ENCODE measurements at regions not wholly inside any gene's neighbourhood (a gene's known extent, or its start where the extent isn't known, plus 50 kb on each side); places are given as distances from the start of the nearest gene placed in this dataset.
"Not testable (repeated sequence)": the region's sequence is repeated elsewhere in the genome, so short reads cannot be mapped to it uniquely, and the experiment has no call there.

GRCh38 chr12:84502907-84503787, 409.5 kb downstream of the SLC6A15 start:
- Mint-ChIP-seq H3K27ac (no peak overlapping the region), H3K4me3 (no peak overlapping the region), H3K9me3 (no peaks in the 10 kb centered on the region), H3K4me1 (ENCODE audit: low read depth) (no peaks in the 10 kb centered on the region), H3K36me3 (ENCODE audit: low read depth) (no peaks in the 10 kb centered on the region), H3K27me3 (ENCODE audit: low read depth) (no peaks in the 10 kb centered on the region)
- no peak for DNase-seq (ENCODE audit: low spot score)

DNA sequence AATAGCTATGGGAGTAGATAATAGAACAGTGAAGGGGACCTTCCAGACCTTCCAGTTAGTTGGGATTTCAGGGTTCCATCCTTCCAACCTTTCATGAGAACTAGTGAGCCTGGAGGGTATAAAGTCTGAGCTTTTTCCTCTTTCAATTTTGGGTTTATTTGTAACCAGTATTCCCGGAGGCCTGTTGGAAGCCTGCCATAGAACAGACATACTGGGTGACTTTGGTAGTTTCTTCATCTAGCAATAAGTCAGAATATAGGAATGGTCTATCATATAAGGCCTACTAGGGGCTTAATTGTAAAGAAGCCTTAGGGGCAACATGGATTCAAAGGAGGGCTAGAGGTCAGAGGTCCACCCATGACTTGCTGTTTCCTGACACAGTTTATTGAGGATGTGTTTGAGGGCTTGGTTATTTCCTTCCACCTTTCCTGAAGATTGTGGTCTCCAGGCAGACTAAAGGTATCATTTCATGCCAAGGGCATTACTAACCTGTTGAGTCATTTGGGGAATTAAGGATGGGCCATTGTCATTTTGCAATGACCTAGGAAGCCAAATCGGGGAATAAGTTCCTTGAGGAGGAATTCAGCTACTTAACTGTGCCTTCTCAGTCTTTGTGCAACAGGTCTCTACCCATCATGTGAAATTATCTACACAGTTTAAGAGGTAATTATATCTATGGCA, 410.3 kb downstream of the SLC6A15 start:
- Mint-ChIP-seq H3K27me3 (ENCODE audit: low read depth) (no peaks in the 10 kb centered on the region), H3K36me3 (ENCODE audit: low read depth) (no peaks in the 10 kb centered on the region), H3K9me3 (no peaks in the 10 kb centered on the region), H3K4me1 (ENCODE audit: low read depth) (no peaks in the 10 kb centered on the region), H3K27ac (no peak overlapping the region), H3K4me3 (no peak overlapping the region)
- no peak for DNase-seq (ENCODE audit: low spot score)

- Mint-ChIP-seq H3K27me3 (ENCODE audit: low read depth) (no peaks in the 10 kb centered on the region), H3K4me1 (ENCODE audit: low read depth) (no peaks in the 10 kb centered on the region), H3K27ac (no peak overlapping the region), H3K36me3 (ENCODE audit: low read depth) (no peaks in the 10 kb centered on the region), H3K9me3 (no peaks in the 10 kb centered on the region), H3K4me3 (no peak overlapping the region)
- no peak for DNase-seq (ENCODE audit: low spot score)
Measured at GRCh38 chr12:84497819-84498218, 414.8 kb downstream of the SLC6A15 start.

DNA sequence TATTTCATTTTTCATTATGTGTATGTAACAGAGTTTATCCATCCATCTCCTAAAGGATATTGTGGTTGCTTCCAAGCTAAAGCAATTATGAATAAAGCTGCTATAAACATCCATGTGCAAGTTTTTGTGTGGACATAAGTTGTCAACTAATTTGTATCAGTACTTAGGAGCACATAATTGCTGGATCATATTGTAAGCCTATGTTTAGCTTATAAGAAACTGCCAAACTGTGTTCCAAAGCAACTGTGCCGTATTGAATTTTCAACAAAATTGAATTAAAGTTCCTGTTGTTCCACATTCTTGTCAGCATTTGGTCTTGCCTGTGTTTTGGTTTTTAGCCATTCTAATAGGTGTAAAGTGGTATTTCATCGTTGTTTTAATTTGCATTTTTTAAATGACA, 416.9 kb downstream of the SLC6A15 start:
- Mint-ChIP-seq H3K9me3 (no peaks in the 10 kb centered on the region), H3K36me3 (ENCODE audit: low read depth) (no peaks in the 10 kb centered on the region), H3K4me1 (ENCODE audit: low read depth) (no peaks in the 10 kb centered on the region), H3K27me3 (ENCODE audit: low read depth) (no peaks in the 10 kb centered on the region), H3K27ac (no peak overlapping the region), H3K4me3 (no peak overlapping the region)
- DNase-seq (ENCODE audit: low spot score) = no peak

- no peaks in the 10 kb centered on the region for H3K27me3 Mint-ChIP-seq (ENCODE audit: low read depth)
- DNase-seq (ENCODE audit: low spot score) = no peak
Measured at GRCh38 chr12:84492351-84492883, 420.2 kb downstream of the SLC6A15 start.

DNA sequence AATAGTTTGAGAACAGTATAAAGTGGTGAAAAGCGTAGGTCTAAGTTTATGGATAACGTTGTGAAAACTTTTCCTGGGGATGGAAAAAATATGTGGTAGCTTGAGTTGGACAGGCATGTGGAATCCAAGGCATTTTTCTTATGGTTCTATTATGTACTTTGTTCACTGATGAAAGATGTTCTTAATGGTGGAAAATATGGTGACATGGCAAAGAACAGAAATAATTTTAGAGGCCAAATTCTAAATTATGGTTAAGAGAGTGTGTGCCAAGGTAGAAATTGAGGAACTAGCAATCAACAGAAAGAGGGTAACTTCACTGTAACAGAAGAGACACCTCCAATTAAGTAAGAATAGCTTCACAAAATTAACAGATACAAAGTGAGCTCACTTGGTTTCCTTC, 427.8 kb downstream of the SLC6A15 start:
- H3K36me3 Mint-ChIP-seq (ENCODE audit: low read depth) = no peaks in the 10 kb centered on the region
- H3K27ac Mint-ChIP-seq = no peak overlapping the region
- no peaks in the 10 kb centered on the region for H3K9me3 Mint-ChIP-seq
- H3K4me1 Mint-ChIP-seq (ENCODE audit: low read depth) = no peaks in the 10 kb centered on the region
- no peak overlapping the region for H3K4me3 Mint-ChIP-seq
- no peaks in the 10 kb centered on the region for H3K27me3 Mint-ChIP-seq (ENCODE audit: low read depth)
- no peak for DNase-seq (ENCODE audit: low spot score)

More at GRCh38 chr12:84492351-84492883, 420.2 kb downstream of the SLC6A15 start:
- Mint-ChIP-seq H3K36me3 (ENCODE audit: low read depth) (no peaks in the 10 kb centered on the region), H3K9me3 (no peaks in the 10 kb centered on the region), H3K4me1 (ENCODE audit: low read depth) (no peaks in the 10 kb centered on the region), H3K4me3 (no peak overlapping the region), H3K27ac (no peak overlapping the region)

DNA sequence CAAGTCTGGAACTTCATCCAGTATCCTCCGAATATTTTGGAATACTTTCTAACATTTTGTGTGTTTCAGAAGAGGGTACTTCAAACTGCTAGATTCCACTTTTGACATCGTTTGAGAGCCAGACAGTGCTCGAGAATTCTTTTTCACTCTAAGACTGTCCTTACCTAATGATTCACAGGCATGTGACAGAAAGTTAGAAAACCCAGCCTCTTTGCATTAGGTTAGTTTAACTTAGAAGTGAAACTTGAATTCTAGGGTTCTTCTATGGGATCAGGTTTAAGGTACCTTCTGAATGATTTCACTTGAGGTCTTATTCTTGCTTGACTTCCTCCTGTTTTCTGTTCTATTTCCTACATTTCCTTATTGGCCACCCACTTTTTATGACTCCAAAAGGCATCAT, 431.8 kb downstream of the SLC6A15 start:
- no peaks in the 10 kb centered on the region for H3K9me3 Mint-ChIP-seq
- H3K4me3 Mint-ChIP-seq = no peak overlapping the region
- H3K4me1 Mint-ChIP-seq (ENCODE audit: low read depth) = no peaks in the 10 kb centered on the region
- no peaks in the 10 kb centered on the region for H3K36me3 Mint-ChIP-seq (ENCODE audit: low read depth)
- H3K27me3 Mint-ChIP-seq (ENCODE audit: low read depth) = no peaks in the 10 kb centered on the region
- H3K27ac Mint-ChIP-seq = no peak overlapping the region
- no peak for DNase-seq (ENCODE audit: low spot score)

DNA sequence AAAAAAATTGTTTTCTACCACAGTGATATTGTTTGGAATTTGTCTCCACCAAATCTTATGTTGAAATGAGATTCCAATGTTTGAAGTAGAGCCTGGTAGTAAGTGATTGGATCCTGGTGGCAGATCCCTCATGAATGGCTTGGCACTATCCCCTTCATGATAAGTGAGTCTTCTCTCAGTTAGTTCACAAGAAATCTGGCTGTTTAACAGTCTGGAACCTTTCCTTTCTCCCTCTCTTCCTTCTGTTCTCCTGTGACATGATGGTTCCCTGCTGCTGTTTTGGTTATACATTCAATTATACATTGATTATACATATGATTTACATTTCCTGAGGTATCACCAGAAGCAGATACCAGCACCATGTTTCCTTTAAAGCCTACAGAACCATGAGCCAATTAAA, 442.2 kb downstream of the SLC6A15 start:
- Mint-ChIP-seq H3K4me1 (ENCODE audit: low read depth) (no peaks in the 10 kb centered on the region), H3K9me3 (no peaks in the 10 kb centered on the region), H3K27me3 (ENCODE audit: low read depth) (no peaks in the 10 kb centered on the region), H3K4me3 (no peak overlapping the region), H3K36me3 (ENCODE audit: low read depth) (no peaks in the 10 kb centered on the region), H3K27ac (no peak overlapping the region)
- no peak for DNase-seq (ENCODE audit: low spot score)

- H3K9me3 Mint-ChIP-seq = no peaks in the 10 kb centered on the region
- H3K4me3 Mint-ChIP-seq = no peak overlapping the region
- no peak overlapping the region for H3K27ac Mint-ChIP-seq
- no peak for DNase-seq (ENCODE audit: low spot score)
- no peaks in the 10 kb centered on the region for H3K36me3 Mint-ChIP-seq (ENCODE audit: low read depth)
- H3K4me1 Mint-ChIP-seq (ENCODE audit: low read depth) = no peaks in the 10 kb centered on the region
- H3K27me3 Mint-ChIP-seq (ENCODE audit: low read depth) = no peaks in the 10 kb centered on the region
Measured at GRCh38 chr12:84464616-84465015, 448.0 kb downstream of the SLC6A15 start.

DNA sequence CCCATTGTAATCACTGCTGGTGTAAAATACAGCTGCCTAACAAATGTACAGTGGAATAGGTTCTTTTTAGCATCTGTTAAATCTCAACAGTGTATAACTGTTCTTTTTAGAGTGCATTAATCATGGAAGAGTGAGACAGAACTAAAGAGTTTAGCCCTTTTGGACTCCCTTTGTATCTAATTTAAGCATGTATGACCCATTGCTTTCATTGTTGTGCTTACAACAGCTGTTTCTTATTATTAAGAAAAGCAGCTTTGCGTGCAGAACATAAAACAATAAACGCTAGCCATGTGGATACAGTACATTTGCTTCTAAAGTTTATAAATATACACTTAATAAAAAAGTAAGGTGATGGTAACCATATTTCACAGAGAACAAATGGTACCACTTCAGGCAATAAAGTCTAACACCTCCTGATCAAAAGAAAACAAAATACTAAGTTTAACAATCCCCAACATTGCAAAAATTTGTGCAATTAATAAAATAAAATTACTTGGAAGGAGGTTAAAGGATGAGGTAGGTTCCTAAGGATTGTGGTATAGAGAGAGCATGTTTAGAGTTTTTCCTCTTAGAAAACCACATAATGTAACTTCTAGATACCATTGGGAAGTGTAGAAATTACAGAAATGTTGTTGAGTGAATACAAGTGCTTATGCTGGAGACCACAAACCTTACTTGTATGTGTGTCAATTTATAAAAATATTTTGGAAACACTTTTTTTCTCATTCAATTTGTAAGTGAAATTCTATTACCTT, 448.7 kb downstream of the SLC6A15 start:
- H3K27me3 Mint-ChIP-seq (ENCODE audit: low read depth) = no peaks in the 10 kb centered on the region
- no peak overlapping the region for H3K4me3 Mint-ChIP-seq
- H3K4me1 Mint-ChIP-seq (ENCODE audit: low read depth) = no peaks in the 10 kb centered on the region
- H3K36me3 Mint-ChIP-seq (ENCODE audit: low read depth) = no peaks in the 10 kb centered on the region
- no peak overlapping the region for H3K27ac Mint-ChIP-seq
- no peaks in the 10 kb centered on the region for H3K9me3 Mint-ChIP-seq
- DNase-seq (ENCODE audit: low spot score) = no peak

- Mint-ChIP-seq H3K4me1 (ENCODE audit: low read depth) (no peaks in the 10 kb centered on the region), H3K4me3 (no peak overlapping the region), H3K27ac (no peak overlapping the region)
Measured at GRCh38 chr12:84455598-84455997, 457.0 kb downstream of the SLC6A15 start.

GRCh38 chr12:84446478-84446877, 466.1 kb downstream of the SLC6A15 start:
- not testable (repeated sequence) for H3K9me3 Mint-ChIP-seq; H3K27me3 Mint-ChIP-seq (ENCODE audit: low read depth); H3K36me3 Mint-ChIP-seq (ENCODE audit: low read depth); DNase-seq (ENCODE audit: low spot score); H3K4me1 Mint-ChIP-seq (ENCODE audit: low read depth); H3K4me3 Mint-ChIP-seq; H3K27ac Mint-ChIP-seq

More at GRCh38 chr12:84455598-84455997, 457.0 kb downstream of the SLC6A15 start:
- H3K9me3 Mint-ChIP-seq = no peaks in the 10 kb centered on the region
- no peak for DNase-seq (ENCODE audit: low spot score)
- H3K27me3 Mint-ChIP-seq (ENCODE audit: low read depth) = no peaks in the 10 kb centered on the region
- no peaks in the 10 kb centered on the region for H3K36me3 Mint-ChIP-seq (ENCODE audit: low read depth)

DNA sequence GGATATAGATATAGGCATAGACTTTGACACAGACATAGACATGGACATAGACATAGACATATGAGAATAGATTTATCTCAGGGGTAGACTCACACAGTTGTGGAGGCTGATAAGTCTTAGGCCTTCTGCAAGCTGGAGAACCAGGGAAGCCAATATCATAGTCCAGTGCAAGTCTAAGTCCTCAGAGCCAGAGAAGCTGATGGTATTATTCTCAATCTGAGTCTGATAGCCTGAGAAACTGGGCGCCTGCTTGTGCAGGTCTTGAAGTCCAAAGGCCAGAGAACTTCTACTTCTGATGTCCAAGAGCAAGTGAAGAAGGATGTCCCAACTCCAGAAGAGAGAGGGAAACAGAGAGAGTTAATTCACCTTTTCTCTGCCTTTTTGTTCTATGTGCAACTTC, 476.5 kb downstream of the SLC6A15 start:
- Mint-ChIP-seq H3K27ac (no peak overlapping the region), H3K36me3 (ENCODE audit: low read depth) (no peaks in the 10 kb centered on the region), H3K9me3 (no peaks in the 10 kb centered on the region), H3K4me1 (ENCODE audit: low read depth) (no peaks in the 10 kb centered on the region), H3K4me3 (no peak overlapping the region), H3K27me3 (ENCODE audit: low read depth) (no peaks in the 10 kb centered on the region)
- no peak for DNase-seq (ENCODE audit: low spot score)

GRCh38 chr12:84435682-84436081, 476.9 kb downstream of the SLC6A15 start:
- H3K4me1 Mint-ChIP-seq (ENCODE audit: low read depth) = no peaks in the 10 kb centered on the region
- no peaks in the 10 kb centered on the region for H3K36me3 Mint-ChIP-seq (ENCODE audit: low read depth)
- no peak for DNase-seq (ENCODE audit: low spot score)
- no peaks in the 10 kb centered on the region for H3K27me3 Mint-ChIP-seq (ENCODE audit: low read depth)
- no peak overlapping the region for H3K27ac Mint-ChIP-seq
- no peaks in the 10 kb centered on the region for H3K9me3 Mint-ChIP-seq
- no peak overlapping the region for H3K4me3 Mint-ChIP-seq
